Activated CD4-positive, alpha-beta T cell treated with anti-CD3 and anti-CD28 coated beads, Interleukin-2, amount 10 ng/mL, durations not matched to agents 7 days and 5 days (primary cell): ENCODE measurements at regions not wholly inside any gene's neighbourhood (a gene's known extent, or its start where the extent isn't known, plus 50 kb on each side); places are given as distances from the start of the nearest gene placed in this dataset.
"Not testable (repeated sequence)": the region's sequence is repeated elsewhere in the genome, so short reads cannot be mapped to it uniquely, and the experiment has no call there.

Experiments
- CTCF ChIA-PET: fragments of 350-600 bp; sonication (Branson Sonifier 250); formaldehyde crosslinking; loops from one replicate; lab custom pipeline; 2021; ENCODE audit warnings: antibody characterized with exemption; lab: Charles Lee
- POLR2A ChIA-PET: fragments of 350-600 bp; sonication (Branson Sonifier 250); formaldehyde crosslinking; loops from one replicate; lab custom pipeline; 2021; ENCODE audit warnings: antibody characterized with exemption; lab: Charles Lee
- DNase-seq: peaks from one replicate; pipeline ENCODE4 v3.0.0-alpha.2; 2020
- H3K27ac Mint-ChIP-seq: one replicate; pipeline ENCODE4 v1.8.0; 2021; ENCODE audit warnings: mild to moderate bottlenecking, moderate library complexity, mixed read lengths
- H3K27me3 Mint-ChIP-seq: one replicate; pipeline ENCODE4 v1.8.0; 2021; ENCODE audit warnings: mixed read lengths
- H3K36me3 Mint-ChIP-seq: one replicate; pipeline ENCODE4 v1.8.0; 2021; ENCODE audit warnings: low read depth, mixed read lengths
- H3K4me1 Mint-ChIP-seq: one replicate; pipeline ENCODE4 v1.8.0; 2021; ENCODE audit warnings: mixed read lengths
- H3K4me3 Mint-ChIP-seq: one replicate; pipeline ENCODE4 v1.8.0; 2021; ENCODE audit warnings: mild to moderate bottlenecking, moderate library complexity, mixed read lengths
- H3K9me3 Mint-ChIP-seq: one replicate; pipeline ENCODE4 v1.8.0; 2021; ENCODE audit warnings: mixed read lengths

- Mint-ChIP-seq H3K4me3 (no peak overlapping the region), H3K4me1 (no peaks in the 10 kb centered on the region), H3K27me3 (no peaks in the 10 kb centered on the region), H3K9me3 (no peaks in the 10 kb centered on the region), H3K36me3 (no peaks in the 10 kb centered on the region), H3K27ac (no peak overlapping the region)
- ChIA-PET POLR2A (no interaction called here), CTCF (interaction anchor here (1.2 kb wide), 1 partner anchor 10 kb away, joined by 4 read pairs; no protein-coding TSS in a partner anchor)
- DNase-seq, result no peak
These were observed 81.3 kb upstream of the HPCAL1 start for GRCh38 chr2:10221443-10221842.

- Mint-ChIP-seq H3K27me3 (no peaks in the 10 kb centered on the region), H3K4me1 (no peaks in the 10 kb centered on the region), H3K4me3 (no peak overlapping the region), H3K36me3 (no peaks in the 10 kb centered on the region), H3K27ac (no peak overlapping the region), H3K9me3 (no peaks in the 10 kb centered on the region)
- no peak for DNase-seq
- ChIA-PET CTCF (interaction anchor here (1.1 to 1.2 kb wide), 2 partner anchors 9 to 14 kb away, joined by 3 to 4 read pairs; no protein-coding TSS in a partner anchor), POLR2A (no interaction called here)
These were observed 80.5 kb upstream of the HPCAL1 start for GRCh38 chr2:10221976-10222870.

- no peak overlapping the region for H3K27ac Mint-ChIP-seq
- no peak for DNase-seq
- CTCF ChIA-PET, result no interaction called here
- POLR2A ChIA-PET, result no interaction called here
- H3K27me3 Mint-ChIP-seq, result no peaks in the 10 kb centered on the region
- H3K36me3 Mint-ChIP-seq, result no peaks in the 10 kb centered on the region
- no peak overlapping the region for H3K4me3 Mint-ChIP-seq
- no peaks in the 10 kb centered on the region for H3K4me1 Mint-ChIP-seq
- no peaks in the 10 kb centered on the region for H3K9me3 Mint-ChIP-seq
These were observed 79.2 kb upstream of the HPCAL1 start for GRCh38 chr2:10223471-10223870.

GRCh38 chr2:10223932-10224720, 78.6 kb upstream of the HPCAL1 start:
- Mint-ChIP-seq H3K4me1 (no peaks in the 10 kb centered on the region), H3K4me3 (no peak overlapping the region), H3K9me3 (no peaks in the 10 kb centered on the region), H3K36me3 (no peaks in the 10 kb centered on the region), H3K27me3 (no peaks in the 10 kb centered on the region), H3K27ac (no peak overlapping the region)
- ChIA-PET POLR2A (no interaction called here), CTCF (no interaction called here)
- DNase-seq, result no peak

- H3K27me3 Mint-ChIP-seq, result no peaks in the 10 kb centered on the region
- ChIA-PET POLR2A (no interaction called here), CTCF (no interaction called here)
- no peaks in the 10 kb centered on the region for H3K36me3 Mint-ChIP-seq
- no peaks in the 10 kb centered on the region for H3K9me3 Mint-ChIP-seq
- no peak overlapping the region for H3K4me3 Mint-ChIP-seq
- no peaks in the 10 kb centered on the region for H3K4me1 Mint-ChIP-seq
- no peak for DNase-seq
- H3K27ac Mint-ChIP-seq, result no peak overlapping the region
These were observed 78.0 kb upstream of the HPCAL1 start for GRCh38 chr2:10224734-10225133.

- H3K4me1 Mint-ChIP-seq, result no peaks in the 10 kb centered on the region
- H3K4me3 Mint-ChIP-seq, result no peak overlapping the region
- no peak for DNase-seq
- no peaks in the 10 kb centered on the region for H3K36me3 Mint-ChIP-seq
- H3K27me3 Mint-ChIP-seq, result no peaks in the 10 kb centered on the region
- no peaks in the 10 kb centered on the region for H3K9me3 Mint-ChIP-seq
- no peak overlapping the region for H3K27ac Mint-ChIP-seq
- ChIA-PET CTCF (interaction anchor here (1.4 kb wide), 1 partner anchor 69 kb away, joined by 3 read pairs; no protein-coding TSS in a partner anchor), POLR2A (no interaction called here)
These were observed 77.2 kb upstream of the HPCAL1 start for GRCh38 chr2:10225291-10226037.

GRCh38 chr2:10226038-10226724, 76.5 kb upstream of the HPCAL1 start:
- POLR2A ChIA-PET, result no interaction called here
- Mint-ChIP-seq H3K27me3 (no peaks in the 10 kb centered on the region), H3K27ac (no peak overlapping the region), H3K4me3 (no peak overlapping the region), H3K4me1 (no peaks in the 10 kb centered on the region), H3K36me3 (no peaks in the 10 kb centered on the region), H3K9me3 (no peaks in the 10 kb centered on the region)
- DNase-seq, result no peak
- CTCF ChIA-PET, result interaction anchor here (1.4 kb wide), 1 partner anchor 69 kb away, joined by 3 read pairs; no protein-coding TSS in a partner anchor

GRCh38 chr2:10228611-10229365, 73.9 kb upstream of the HPCAL1 start:
- DNase-seq, result no peak
- Mint-ChIP-seq H3K4me3 (no peak overlapping the region), H3K27ac (no peak overlapping the region), H3K9me3 (peaks cover 6% of the 10 kb centered on the region), H3K27me3 (no peaks in the 10 kb centered on the region), H3K36me3 (no peaks in the 10 kb centered on the region), H3K4me1 (no peaks in the 10 kb centered on the region)
- ChIA-PET POLR2A (no interaction called here), CTCF (interaction anchor here (0.7 to 1.5 kb wide), 2 partner anchors 9 to 16 kb away, joined by 4 read pairs; no protein-coding TSS in a partner anchor)

GRCh38 chr2:10229462-10230099, 73.1 kb upstream of the HPCAL1 start:
- no peak overlapping the region for H3K4me3 Mint-ChIP-seq
- no peak for DNase-seq
- POLR2A ChIA-PET, result no interaction called here
- no peaks in the 10 kb centered on the region for H3K4me1 Mint-ChIP-seq
- no peak overlapping the region for H3K27ac Mint-ChIP-seq
- CTCF ChIA-PET, result interaction anchor here (0.6 to 2.2 kb wide), 7 partner anchors 10 to 205 kb away, joined by 3 to 6 read pairs (median 4); no protein-coding TSS in a partner anchor
- no peaks in the 10 kb centered on the region for H3K36me3 Mint-ChIP-seq
- peaks cover 6% of the 10 kb centered on the region for H3K9me3 Mint-ChIP-seq
- no peaks in the 10 kb centered on the region for H3K27me3 Mint-ChIP-seq

- Mint-ChIP-seq H3K36me3 (no peaks in the 10 kb centered on the region), H3K27ac (no peak overlapping the region), H3K9me3 (peaks cover 6% of the 10 kb centered on the region), H3K4me1 (no peaks in the 10 kb centered on the region), H3K27me3 (no peaks in the 10 kb centered on the region), H3K4me3 (no peak overlapping the region)
- ChIA-PET CTCF (interaction anchor here (0.8 to 2.2 kb wide), 5 partner anchors 26 to 205 kb away, joined by 3 to 6 read pairs (median 4); no protein-coding TSS in a partner anchor), POLR2A (no interaction called here)
- no peak for DNase-seq
These were observed 72.2 kb upstream of the HPCAL1 start for GRCh38 chr2:10230499-10230898.

GRCh38 chr2:10230921-10231320, 71.8 kb upstream of the HPCAL1 start:
- H3K36me3 Mint-ChIP-seq, H3K4me1 Mint-ChIP-seq, DNase-seq, H3K4me3 Mint-ChIP-seq, H3K27me3 Mint-ChIP-seq, H3K27ac Mint-ChIP-seq, POLR2A ChIA-PET, H3K9me3 Mint-ChIP-seq: not testable (repeated sequence)
- CTCF ChIA-PET, result interaction anchor here (1.0 to 2.2 kb wide), 4 partner anchors 10 to 204 kb away, joined by 3 to 6 read pairs (median 5); no protein-coding TSS in a partner anchor
